WTC11 (cell line): ENCODE measurements at regions not wholly inside any gene's neighbourhood (a gene's known extent, or its start where the extent isn't known, plus 50 kb on each side); places are given as distances from the start of the nearest gene placed in this dataset.

Experiments
- ATAC-seq: fragments of 200-7000 bp; cut with Tn5 transposase; 2 replicates; pipeline ENCODE4 v1.10.0; 2021; ENCODE audit warnings: mild to moderate bottlenecking, moderate library complexity
- CTCF ChIA-PET: fragments of 300-600 bp; sonication (Branson Sonifier 250); formaldehyde crosslinking; loops from one replicate; lab custom pipeline; 2021; ENCODE audit warnings: antibody characterized with exemption; lab: Charles Lee
- POLR2A ChIA-PET: fragments of 350-600 bp; sonication (Branson Sonifier 250); formaldehyde crosslinking; loops from one replicate; lab custom pipeline; 2021; ENCODE audit warnings: antibody characterized with exemption; lab: Charles Lee
- DNase-seq: peaks from one replicate; pipeline ENCODE4 v3.0.0; 2021; ENCODE audit warnings: low spot score
- H3K27ac Mint-ChIP-seq: 2 replicates; pipeline ENCODE4 v1.8.0; 2021; ENCODE audit warnings: mixed read lengths
- H3K27me3 Mint-ChIP-seq: 2 replicates; pipeline ENCODE4 v1.8.0; 2021; ENCODE audit warnings: low read depth, mild to moderate bottlenecking, moderate library complexity, mixed read lengths
- H3K36me3 Mint-ChIP-seq: 2 replicates; pipeline ENCODE4 v1.8.0; 2021; ENCODE audit warnings: mixed read lengths
- H3K4me1 Mint-ChIP-seq: 2 replicates; pipeline ENCODE4 v1.8.0; 2022; ENCODE audit warnings: mixed read lengths
- H3K4me3 Mint-ChIP-seq: 2 replicates; pipeline ENCODE4 v1.8.0; 2021; ENCODE audit warnings: mild to moderate bottlenecking, moderate library complexity, mixed read lengths
- H3K9me3 Mint-ChIP-seq: 2 replicates; pipeline ENCODE4 v1.8.0; 2021; ENCODE audit warnings: mixed read lengths
- AFF4 ChIP-seq: sonication (generic); formaldehyde crosslinking; IDR thresholded peaks from 2 replicates; pipeline ENCODE4 v1.8.1; 2023; ENCODE audit warnings: mild to moderate bottlenecking, missing genetic modification reagents, borderline replicate concordance
- ATF2 ChIP-seq: sonication (generic); formaldehyde crosslinking; IDR thresholded peaks from 2 replicates; pipeline ENCODE4 v1.8.1; 2022; ENCODE audit warnings: low read depth, missing genetic modification reagents, borderline replicate concordance
- CBFB ChIP-seq: sonication (generic); formaldehyde crosslinking; IDR thresholded peaks from 2 replicates; pipeline ENCODE4 v1.8.1; 2022; ENCODE audit warnings: mild to moderate bottlenecking, low read depth, missing genetic modification reagents
- CREB1 ChIP-seq: sonication (generic); formaldehyde crosslinking; IDR thresholded peaks from 2 replicates; pipeline ENCODE4 v1.8.0; 2023; ENCODE audit warnings: mild to moderate bottlenecking, missing genetic modification reagents
- E2F5 ChIP-seq: sonication (generic); formaldehyde crosslinking; IDR thresholded peaks from 2 replicates; pipeline ENCODE4 v1.8.1; 2022; ENCODE audit warnings: mild to moderate bottlenecking, moderate library complexity, missing genetic modification reagents
- JUN ChIP-seq: sonication (generic); formaldehyde crosslinking; IDR thresholded peaks from 2 replicates; pipeline ENCODE4 v1.8.0; 2023; ENCODE audit warnings: mild to moderate bottlenecking, missing genetic modification reagents
- MYBL2 ChIP-seq: sonication (generic); formaldehyde crosslinking; IDR thresholded peaks from 2 replicates; pipeline ENCODE4 v1.8.1; 2023; ENCODE audit warnings: mild to moderate bottlenecking, moderate library complexity, missing genetic modification reagents
- NFATC4 ChIP-seq: fragments of 250-450 bp; sonication (Bioruptor Pico); IDR thresholded peaks from 2 replicates; pipeline ENCODE4 v1.9.0; 2021; ENCODE audit warnings: mild to moderate bottlenecking
- NFYB ChIP-seq: sonication (generic); formaldehyde crosslinking; conservative IDR thresholded peaks from 2 replicates; pipeline ENCODE4 v1.8.0; 2022; ENCODE audit warnings: low read depth, missing genetic modification reagents
- NR1H2 ChIP-seq: sonication (generic); formaldehyde crosslinking; IDR thresholded peaks from 2 replicates; pipeline ENCODE4 v1.9.0; 2021; ENCODE audit warnings: mild to moderate bottlenecking, moderate library complexity, missing genetic modification reagents
- PREB ChIP-seq: sonication (generic); formaldehyde crosslinking; IDR thresholded peaks from 2 replicates; pipeline ENCODE4 v1.8.1; 2022; ENCODE audit warnings: mild to moderate bottlenecking, missing genetic modification reagents, moderate library complexity, borderline replicate concordance
- RELA ChIP-seq: sonication (generic); formaldehyde crosslinking; IDR thresholded peaks from 2 replicates; pipeline ENCODE4 v1.8.1; 2022; ENCODE audit warnings: missing genetic modification reagents, mild to moderate bottlenecking, borderline replicate concordance
- RORB ChIP-seq: fragments of 250-450 bp; sonication (Bioruptor Pico); IDR thresholded peaks from 2 replicates; pipeline ENCODE4 v1.9.0; 2021; ENCODE audit warnings: mild to moderate bottlenecking
- ZMAT4 ChIP-seq: fragments of 250-450 bp; sonication (Bioruptor Pico); IDR thresholded peaks from 2 replicates; pipeline ENCODE4 v1.9.0; 2021; ENCODE audit warnings: mild to moderate bottlenecking
- ZNF138 ChIP-seq: sonication (generic); formaldehyde crosslinking; conservative IDR thresholded peaks from 2 replicates; pipeline ENCODE4 v1.8.1; 2022; ENCODE audit warnings: mild to moderate bottlenecking, moderate library complexity, missing genetic modification reagents
- ZNF317 ChIP-seq: sonication (generic); formaldehyde crosslinking; IDR thresholded peaks from 2 replicates; pipeline ENCODE4 v1.8.1; 2023; ENCODE audit warnings: low read depth, mild to moderate bottlenecking, moderate library complexity, missing genetic modification reagents, borderline replicate concordance
- ZNF423 ChIP-seq: fragments of 250-450 bp; sonication (Bioruptor Pico); IDR thresholded peaks from 2 replicates; pipeline ENCODE4 v2.1.2; 2022; ENCODE audit warnings: mild to moderate bottlenecking, moderate library complexity
- ZNF532 ChIP-seq: fragments of 250-450 bp; sonication (Bioruptor Pico); IDR thresholded peaks from 2 replicates; pipeline ENCODE4 v1.9.0; 2021; ENCODE audit warnings: mild to moderate bottlenecking, borderline replicate concordance
- ZNF671 ChIP-seq: fragments of 250-450 bp; sonication (Bioruptor Pico); IDR thresholded peaks from 2 replicates; pipeline ENCODE4 v1.8.0; 2021; ENCODE audit warnings: mild to moderate bottlenecking
- TF ChIP-seq, protein P1 (sequence below): sonication (generic); formaldehyde crosslinking; conservative IDR thresholded peaks from 2 replicates; pipeline ENCODE4 v1.8.1; 2022; ENCODE audit warnings: mild to moderate bottlenecking, missing genetic modification reagents
- TF ChIP-seq, protein P2 (sequence below): sonication (generic); formaldehyde crosslinking; IDR thresholded peaks from 2 replicates; pipeline ENCODE4 v1.8.0; 2022; ENCODE audit warnings: mild to moderate bottlenecking, missing genetic modification reagents

DNA sequence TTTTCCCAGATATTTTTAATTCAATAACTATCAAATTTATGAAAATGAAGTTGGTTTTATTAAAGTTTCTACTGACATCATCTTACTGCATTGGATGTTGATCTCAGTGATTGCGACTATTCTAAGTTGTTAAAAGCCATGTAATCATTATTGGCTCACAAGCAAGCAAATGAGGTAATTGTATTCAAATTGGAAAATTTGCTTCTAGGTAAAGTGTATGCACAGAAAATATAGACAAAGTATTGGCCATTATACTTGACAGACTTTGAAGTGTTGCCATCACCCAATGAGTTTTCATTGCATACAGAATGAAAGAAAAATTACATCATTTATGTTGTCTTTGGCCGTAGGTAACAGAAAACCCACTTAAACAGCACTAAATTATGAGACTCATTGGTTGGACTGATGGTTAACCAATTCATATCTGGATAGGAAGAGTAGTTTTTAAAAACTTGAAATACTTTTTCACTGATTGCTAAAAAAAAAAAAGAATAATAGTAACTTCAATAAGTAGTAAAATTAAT, 299.2 kb downstream of the USP25 start:
- Mint-ChIP-seq H3K27ac (no peak overlapping the region), H3K4me3 (no peak overlapping the region), H3K9me3 (peaks cover 5% of the 10 kb centered on the region), H3K36me3 (no peaks in the 10 kb centered on the region), H3K4me1 (no peaks in the 10 kb centered on the region), H3K27me3 (no peaks in the 10 kb centered on the region)
- CTCF ChIA-PET: no interaction called here
- ATAC-seq: no peak
- POLR2A ChIA-PET: no interaction called here
- TF ChIP-seq, protein P1, sequence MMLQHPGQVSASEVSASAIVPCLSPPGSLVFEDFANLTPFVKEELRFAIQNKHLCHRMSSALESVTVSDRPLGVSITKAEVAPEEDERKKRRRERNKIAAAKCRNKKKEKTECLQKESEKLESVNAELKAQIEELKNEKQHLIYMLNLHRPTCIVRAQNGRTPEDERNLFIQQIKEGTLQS (CRISPR knock-in tag): no peak
- TF ChIP-seq, protein P2, sequence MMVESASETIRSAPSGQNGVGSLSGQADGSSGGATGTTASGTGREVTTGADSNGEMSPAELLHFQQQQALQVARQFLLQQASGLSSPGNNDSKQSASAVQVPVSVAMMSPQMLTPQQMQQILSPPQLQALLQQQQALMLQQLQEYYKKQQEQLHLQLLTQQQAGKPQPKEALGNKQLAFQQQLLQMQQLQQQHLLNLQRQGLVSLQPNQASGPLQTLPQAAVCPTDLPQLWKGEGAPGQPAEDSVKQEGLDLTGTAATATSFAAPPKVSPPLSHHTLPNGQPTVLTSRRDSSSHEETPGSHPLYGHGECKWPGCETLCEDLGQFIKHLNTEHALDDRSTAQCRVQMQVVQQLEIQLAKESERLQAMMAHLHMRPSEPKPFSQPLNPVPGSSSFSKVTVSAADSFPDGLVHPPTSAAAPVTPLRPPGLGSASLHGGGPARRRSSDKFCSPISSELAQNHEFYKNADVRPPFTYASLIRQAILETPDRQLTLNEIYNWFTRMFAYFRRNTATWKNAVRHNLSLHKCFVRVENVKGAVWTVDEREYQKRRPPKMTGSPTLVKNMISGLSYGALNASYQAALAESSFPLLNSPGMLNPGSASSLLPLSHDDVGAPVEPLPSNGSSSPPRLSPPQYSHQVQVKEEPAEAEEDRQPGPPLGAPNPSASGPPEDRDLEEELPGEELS (CRISPR knock-in tag): no peak
- no peak for TF ChIP-seq ZNF138 (CRISPR knock-in tag)
- no peak for TF ChIP-seq ZNF423 (CRISPR knock-in tag)
- no peak for TF ChIP-seq CBFB (CRISPR knock-in tag)
- TF ChIP-seq RORB (CRISPR knock-in tag): no peak
- DNase-seq: no peak

GRCh38 chr21:16033193-16033592, 303.4 kb downstream of the USP25 start:
- ATAC-seq: peak; percentile 60
- Mint-ChIP-seq H3K27me3 (no peaks in the 10 kb centered on the region), H3K27ac (no peak overlapping the region), H3K4me3 (no peak overlapping the region), H3K9me3 (no peaks in the 10 kb centered on the region), H3K4me1 (no peaks in the 10 kb centered on the region; the same call in 1 of the 2 replicates), H3K36me3 (no peaks in the 10 kb centered on the region)
- POLR2A ChIA-PET: no interaction called here
- DNase-seq: no peak
- CTCF ChIA-PET: no interaction called here
- TF ChIP-seq ZNF671 (CRISPR knock-in tag) (no peak), ZNF532 (no peak), RORB (CRISPR knock-in tag) (no peak), NR1H2 (CRISPR knock-in tag) (no peak), ZNF317 (CRISPR knock-in tag) (no peak), AFF4 (CRISPR knock-in tag) (no peak), ZMAT4 (no peak), ATF2 (CRISPR knock-in tag) (no peak), NFYB (CRISPR knock-in tag) (no peak), JUN (CRISPR knock-in tag) (no peak), PREB (CRISPR knock-in tag) (no peak), MYBL2 (CRISPR knock-in tag) (no peak), E2F5 (CRISPR knock-in tag) (no peak), RELA (CRISPR knock-in tag) (no peak), CREB1 (CRISPR knock-in tag) (no peak), NFATC4 (CRISPR knock-in tag) (no peak)
